GM12864 (cell line): ENCODE measurements at regions not wholly inside any gene's neighbourhood (a gene's known extent, or its start where the extent isn't known, plus 50 kb on each side); places are given as distances from the start of the nearest gene placed in this dataset.

Experiments
- DNase-seq: peaks from one replicate; pipeline ENCODE4 v3.0.0-alpha.2; 2011; ENCODE audit warnings: low read depth
- H3K4me3 ChIP-seq: 2 replicates; pipeline ENCODE4 v1.5.1; 2011; ENCODE audit warnings: mild to moderate bottlenecking, low read depth, low read length, control low read depth
- CTCF ChIP-seq: IDR thresholded peaks from 2 replicates; pipeline ENCODE4 v1.5.1; 2011; ENCODE audit warnings: low read depth, mild to moderate bottlenecking, moderate library complexity, low read length, control low read depth, inconsistent platforms; ENCODE audit errors: missing control alignments

DNA sequence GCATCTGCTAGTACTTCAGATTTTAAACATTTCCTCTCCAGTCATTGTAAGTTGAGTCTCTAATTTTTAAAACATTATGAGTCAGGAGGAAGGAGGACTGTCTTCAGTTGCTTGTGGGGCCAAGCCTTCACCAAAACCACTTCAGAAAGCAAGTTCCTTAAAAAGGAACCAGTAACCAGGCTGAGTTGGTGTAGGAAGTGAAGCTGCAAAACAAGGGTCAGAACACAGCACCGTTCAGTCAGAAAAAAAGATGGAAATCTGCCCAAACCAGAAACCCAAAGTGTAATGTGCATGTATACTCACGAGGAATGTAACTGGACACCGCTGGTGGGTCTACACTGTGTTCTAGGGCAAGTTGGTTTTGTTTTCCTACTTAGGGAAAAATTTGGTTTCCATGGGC, 402.1 kb downstream of the SETD4 start:
- no peak overlapping the region for H3K4me3 ChIP-seq
- no peak for TF ChIP-seq CTCF
- DNase-seq: no peak

DNA sequence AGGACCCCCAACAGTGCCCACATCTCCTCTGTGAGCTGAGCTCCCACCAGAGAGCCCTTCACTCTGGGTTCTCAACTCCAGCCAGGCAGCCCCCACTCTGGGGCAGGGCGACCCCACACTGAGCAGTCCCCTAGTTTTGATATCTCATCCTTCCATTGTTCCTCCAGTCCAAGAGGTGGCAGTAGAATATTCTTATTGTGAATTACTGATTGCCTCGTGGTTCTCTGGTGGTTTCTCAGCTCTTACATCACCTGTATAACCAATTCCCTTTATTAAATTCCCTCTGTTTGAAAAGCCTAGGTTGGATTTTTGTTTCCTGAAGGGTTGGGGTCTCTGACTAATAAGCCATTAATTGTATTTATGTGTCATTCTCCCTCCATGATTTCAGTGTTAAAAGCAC, 407.5 kb downstream of the SETD4 start:
- no peak for TF ChIP-seq CTCF

DNA sequence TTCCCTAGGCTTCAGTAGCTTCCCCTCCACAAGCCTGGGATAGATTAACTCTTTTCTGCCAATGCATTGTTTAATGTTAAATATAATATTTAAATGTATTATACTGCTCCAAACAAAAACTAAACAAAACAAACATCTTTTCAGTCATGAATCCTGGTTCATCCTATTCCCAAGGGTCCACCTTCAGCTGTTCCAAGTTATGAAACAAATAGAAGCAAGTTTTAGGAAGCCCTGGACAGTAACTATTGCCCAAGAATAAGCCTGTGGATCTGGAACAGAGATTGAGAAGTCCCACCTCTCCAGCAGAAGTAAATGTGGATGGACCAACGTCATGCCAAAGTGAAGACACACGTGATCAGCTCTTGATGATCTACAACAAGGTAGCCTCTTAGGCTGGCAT, 408.1 kb downstream of the SETD4 start:
- DNase-seq: no peak
- no peak overlapping the region for H3K4me3 ChIP-seq
- no peak for TF ChIP-seq CTCF

More for the DNA sequence above, 407.5 kb downstream of the SETD4 start:
- no peak overlapping the region for H3K4me3 ChIP-seq
- DNase-seq: no peak

GRCh38 chr21:35651196-35651595, 409.1 kb downstream of the SETD4 start:
- no peak for DNase-seq
- no peak for TF ChIP-seq CTCF
- no peak overlapping the region for H3K4me3 ChIP-seq

DNA sequence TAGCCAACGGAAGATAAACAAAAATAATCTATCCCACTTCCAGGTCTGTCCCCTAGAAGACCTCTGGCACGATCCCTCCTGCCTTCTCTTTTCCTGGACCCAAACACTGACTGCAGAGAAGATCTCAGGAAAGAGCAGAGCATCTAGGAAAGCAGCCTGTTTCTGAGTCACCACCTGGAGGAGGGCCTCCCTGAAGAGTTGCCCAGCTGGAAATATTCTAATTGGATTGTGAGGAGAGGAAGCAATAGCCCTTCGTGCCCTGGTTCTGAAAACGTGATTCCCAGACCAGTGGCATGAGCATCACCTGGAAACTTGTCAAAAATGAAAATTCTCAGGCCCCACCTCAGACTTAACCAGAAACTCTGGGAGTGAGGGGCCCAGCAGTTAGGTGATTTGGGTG, 411.1 kb downstream of the SETD4 start:
- no peak for DNase-seq
- no peak overlapping the region for H3K4me3 ChIP-seq
- TF ChIP-seq CTCF: no peak

DNA sequence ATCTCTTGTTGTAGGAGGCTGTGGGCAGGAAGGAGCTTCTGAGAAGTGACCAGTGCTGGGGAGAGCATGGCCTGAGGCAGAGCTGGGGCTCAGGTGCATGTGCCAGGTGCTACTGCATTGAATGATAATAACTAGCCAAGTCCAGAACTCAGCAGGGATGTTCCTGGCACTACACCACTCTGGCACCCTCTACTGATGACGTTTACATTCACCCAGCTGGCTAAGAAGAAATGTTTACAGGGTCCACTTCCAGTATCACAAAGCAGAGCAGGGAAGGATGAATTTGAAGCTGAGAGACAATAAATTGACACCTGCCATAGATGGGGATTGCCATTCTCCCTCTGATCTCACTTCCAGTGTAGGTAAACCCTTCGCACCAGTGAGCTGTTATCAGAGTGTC, 411.8 kb downstream of the SETD4 start:
- no peak for DNase-seq
- TF ChIP-seq CTCF: no peak
- no peak overlapping the region for H3K4me3 ChIP-seq

- no peak overlapping the region for H3K4me3 ChIP-seq
- no peak for DNase-seq
- TF ChIP-seq CTCF: no peak
Measured at GRCh38 chr21:35646606-35647005, 413.7 kb downstream of the SETD4 start.
